DMS 273 (cell line): ENCODE measurements at regions not wholly inside any gene's neighbourhood (a gene's known extent, or its start where the extent isn't known, plus 50 kb on each side); places are given as distances from the start of the nearest gene placed in this dataset.

Experiments
- DNase-seq: peaks from one replicate; lab custom pipeline; 2025; ENCODE audit not compliant: unreplicated experiment; lab: John Stamatoyannopoulos, UW

DNA sequence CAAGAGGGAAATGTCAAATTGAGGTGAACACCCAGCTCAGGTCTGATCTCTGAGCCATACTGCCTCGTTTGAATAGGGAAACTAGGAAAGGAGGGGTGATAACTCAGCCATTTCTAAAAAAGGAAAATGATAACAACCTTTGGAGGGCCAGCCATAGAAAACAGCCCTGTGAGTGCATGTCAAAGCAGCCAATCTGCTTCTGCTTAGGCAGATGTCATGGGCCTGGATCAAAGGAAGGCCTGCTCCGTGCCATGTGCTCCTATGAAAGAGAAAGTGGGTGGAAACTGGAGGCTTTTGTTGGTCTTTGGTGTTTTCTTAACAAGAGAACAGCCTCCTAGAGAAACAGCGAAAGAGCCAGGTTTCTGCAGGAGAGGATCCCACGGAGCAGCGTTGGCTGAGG is 428.0 kb downstream of the DHX35 start:
- DNase-seq, result no peak

DNA sequence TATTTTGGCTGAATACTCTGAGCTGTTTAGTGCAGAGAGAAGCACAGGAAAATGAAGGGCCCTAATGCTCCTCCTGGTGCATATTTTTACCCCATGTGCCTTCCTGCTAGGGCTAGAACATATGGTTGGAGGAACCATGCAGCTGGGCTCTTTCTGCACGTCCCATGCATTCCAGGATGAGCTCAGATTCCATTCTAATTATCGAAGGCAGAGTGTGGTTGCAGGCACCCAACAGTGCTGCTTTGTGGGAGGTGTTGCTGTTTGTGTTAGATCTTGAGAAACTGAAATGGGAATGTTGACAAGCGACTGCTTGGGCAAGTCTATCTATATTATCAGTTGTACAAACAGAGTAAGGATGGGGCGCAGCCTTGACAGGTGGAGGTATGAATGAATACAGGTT is 419.5 kb downstream of the DHX35 start:
- peak; percentile 43 for DNase-seq

DNA sequence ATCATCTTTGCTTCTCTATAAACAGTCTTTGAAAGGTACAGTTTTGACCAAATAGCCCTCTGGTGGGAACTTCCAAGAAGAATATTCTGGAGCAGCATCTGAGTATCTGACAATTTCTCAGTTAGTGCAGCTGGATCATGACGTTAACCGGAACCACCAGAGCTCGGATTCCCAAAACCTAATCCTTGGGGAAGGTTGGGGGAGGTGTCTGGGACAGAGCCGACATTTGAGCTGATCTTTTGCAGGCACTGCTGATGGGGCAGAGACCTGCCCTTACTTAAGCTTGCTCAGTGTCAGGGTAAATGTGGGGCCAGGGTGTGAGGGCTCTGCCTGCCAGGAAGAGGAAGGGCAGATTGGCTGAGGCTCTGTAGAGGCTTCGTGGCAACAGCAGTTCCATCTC is 416.6 kb downstream of the DHX35 start:
- DNase-seq, result no peak

DNA sequence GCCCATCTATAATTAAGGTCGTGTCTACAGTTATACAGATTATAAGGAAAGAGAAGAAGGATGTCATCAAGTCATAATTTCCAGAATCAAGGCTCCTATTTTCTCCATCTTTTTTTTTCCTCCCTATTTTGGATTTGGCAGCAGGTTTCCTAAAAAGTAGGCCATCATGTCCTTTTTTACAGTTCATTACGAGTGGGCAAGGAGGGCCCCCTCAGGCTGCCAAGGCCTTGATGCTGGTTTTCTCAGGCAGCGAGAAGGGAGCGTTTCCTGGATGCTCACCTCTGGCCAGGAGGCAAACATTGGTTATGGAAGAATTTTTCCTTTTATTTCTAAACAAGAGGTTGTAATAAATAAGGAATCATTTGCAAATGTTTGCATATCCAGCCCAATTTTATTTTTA is 414.6 kb downstream of the DHX35 start:
- no peak for DNase-seq

DNA sequence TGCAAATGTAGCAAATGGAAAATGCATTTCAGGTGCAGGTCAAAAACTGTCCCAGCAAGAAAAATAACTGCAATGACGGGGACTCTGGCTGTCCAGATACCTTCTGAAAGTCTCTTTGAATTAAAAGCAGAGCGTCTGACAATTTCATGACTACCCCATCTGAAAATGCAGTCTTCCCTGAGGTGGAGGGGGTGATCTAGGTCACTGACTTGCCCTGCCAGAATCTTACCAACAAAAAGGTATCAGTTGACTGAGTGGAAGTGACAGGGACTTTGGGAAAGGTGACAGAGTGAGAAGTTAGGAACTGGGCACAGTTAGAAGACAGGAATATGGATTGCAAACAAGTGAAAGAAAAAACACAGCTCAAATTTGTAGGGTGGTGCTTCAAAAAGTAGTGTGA is 402.2 kb downstream of the DHX35 start:
- no peak for DNase-seq

DNA sequence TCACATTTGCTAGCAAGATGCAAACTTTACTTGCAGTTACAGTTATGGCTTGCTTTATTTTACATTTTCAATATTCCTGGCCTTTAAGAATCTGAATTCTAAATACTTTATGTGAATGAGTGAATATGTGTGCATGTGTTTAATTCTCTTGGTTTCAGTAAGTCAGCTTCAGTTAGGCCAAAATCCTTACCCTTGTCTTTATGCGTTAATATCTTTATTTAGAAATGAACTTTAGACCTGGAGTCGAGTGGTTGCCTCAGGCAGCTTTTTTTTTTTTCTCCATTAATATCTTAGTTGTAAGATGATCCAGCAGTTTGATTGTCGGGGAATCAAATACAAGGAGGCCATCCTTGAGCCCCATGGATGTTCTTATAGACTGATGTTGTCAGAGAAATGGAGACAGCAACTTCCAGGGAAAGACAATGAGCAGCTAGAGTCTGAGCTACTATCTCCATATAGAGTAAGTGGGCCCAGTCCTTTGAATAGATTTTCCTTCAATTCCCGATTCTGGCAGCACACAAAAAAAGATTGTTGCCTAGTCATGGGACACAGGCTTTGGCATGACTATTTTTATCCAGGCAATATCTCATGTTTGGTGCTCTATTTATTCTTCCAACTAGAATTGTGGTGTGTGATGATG is 398.0 kb downstream of the DHX35 start:
- DNase-seq, result no peak

DNA sequence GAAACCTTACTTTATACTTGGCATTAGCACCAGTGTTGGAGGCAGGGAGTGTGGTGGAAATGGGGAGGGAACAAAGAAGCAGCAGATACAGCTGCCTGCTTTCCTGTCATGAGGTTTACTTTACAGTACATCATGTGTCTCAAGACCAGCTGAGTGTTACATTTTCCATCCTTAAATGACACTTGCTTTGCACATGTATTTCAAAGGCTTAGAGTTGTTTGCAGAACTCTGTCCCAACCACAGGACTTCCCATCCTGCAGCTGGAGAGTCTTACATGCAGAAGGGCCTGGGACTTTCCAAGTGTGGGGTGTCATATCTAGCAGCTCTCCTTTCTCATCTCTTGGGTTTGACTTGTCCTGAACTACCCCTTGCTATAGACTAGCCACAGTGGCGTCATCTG is 395.9 kb downstream of the DHX35 start:
- no peak for DNase-seq

DNA sequence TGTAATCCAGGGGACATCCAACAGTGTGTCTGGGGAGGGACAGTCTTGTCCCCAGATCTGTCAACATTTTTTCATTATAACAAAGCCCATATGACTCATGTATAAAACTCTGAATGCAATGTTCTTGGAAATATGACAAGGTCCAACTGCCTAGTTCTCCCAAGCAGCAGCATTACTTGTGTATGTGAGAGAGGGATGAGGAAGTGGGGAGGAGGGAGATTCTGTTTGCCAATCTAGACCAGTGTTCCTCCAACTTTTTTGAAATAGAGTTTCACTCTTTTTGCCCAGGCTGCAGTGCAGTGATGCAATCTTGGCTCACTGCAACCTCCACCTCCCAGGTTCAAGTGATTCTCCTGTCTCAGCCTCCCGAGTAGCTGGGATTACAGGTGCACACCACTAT is 394.8 kb downstream of the DHX35 start:
- DNase-seq, result no peak

DNA sequence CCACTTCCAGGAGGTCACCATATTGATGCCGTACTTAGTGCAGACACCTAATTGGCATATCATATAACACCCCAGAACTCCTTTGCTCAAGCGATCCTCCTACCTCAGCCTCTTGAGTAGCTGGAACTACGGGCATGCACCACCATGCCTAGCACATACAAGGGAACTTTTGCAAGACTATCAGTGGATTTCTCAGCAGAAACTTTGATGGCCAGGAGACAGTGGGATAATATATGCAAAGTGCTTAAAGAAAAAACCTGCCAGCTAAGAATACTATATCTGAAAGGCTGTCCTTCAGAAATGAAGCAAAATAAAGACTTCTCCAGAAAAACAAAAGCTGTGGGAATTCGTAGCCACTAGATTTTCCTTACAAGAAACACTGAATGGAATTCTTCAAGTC is 387.1 kb downstream of the DHX35 start:
- DNase-seq, result no peak

DNA sequence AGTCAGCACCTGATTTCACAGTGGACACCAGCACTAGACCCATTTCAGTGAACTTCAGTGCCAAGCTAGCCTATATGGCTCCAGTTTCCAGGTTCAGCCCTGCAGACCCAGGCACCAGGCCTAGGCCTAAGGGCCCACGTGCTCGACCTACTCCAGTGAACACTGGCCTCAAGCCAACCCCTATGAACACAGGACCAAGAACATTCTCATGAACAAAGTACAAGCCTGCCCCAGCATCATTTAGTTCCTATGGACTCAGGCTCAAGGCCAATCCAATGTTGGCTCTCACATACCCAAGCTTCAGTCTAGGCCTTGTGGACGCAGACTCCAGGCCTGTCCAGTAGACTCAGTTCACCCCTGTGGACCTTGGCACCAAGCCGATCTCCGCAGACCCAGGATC is 385.5 kb downstream of the DHX35 start:
- no peak for DNase-seq

DNA sequence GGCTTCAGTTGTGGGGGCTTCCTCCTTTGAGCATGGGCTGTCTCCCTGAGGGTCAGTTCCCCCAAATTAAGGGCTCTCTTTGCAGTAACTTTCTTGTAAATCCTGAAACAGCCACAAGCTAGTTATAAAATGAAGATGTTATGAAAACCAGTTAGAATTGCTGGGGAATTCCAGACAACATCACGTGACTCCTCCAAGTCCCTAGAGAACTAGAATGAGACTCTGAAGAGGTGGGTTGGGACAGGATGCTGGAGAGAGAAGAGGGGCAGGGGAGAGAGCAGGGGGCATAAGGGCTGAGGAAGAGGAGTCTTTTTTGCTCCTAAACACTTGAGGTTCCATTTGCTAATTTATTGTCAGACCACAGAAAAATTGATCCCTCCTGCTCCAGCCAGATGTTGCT is 380.3 kb downstream of the DHX35 start:
- no peak for DNase-seq

DNA sequence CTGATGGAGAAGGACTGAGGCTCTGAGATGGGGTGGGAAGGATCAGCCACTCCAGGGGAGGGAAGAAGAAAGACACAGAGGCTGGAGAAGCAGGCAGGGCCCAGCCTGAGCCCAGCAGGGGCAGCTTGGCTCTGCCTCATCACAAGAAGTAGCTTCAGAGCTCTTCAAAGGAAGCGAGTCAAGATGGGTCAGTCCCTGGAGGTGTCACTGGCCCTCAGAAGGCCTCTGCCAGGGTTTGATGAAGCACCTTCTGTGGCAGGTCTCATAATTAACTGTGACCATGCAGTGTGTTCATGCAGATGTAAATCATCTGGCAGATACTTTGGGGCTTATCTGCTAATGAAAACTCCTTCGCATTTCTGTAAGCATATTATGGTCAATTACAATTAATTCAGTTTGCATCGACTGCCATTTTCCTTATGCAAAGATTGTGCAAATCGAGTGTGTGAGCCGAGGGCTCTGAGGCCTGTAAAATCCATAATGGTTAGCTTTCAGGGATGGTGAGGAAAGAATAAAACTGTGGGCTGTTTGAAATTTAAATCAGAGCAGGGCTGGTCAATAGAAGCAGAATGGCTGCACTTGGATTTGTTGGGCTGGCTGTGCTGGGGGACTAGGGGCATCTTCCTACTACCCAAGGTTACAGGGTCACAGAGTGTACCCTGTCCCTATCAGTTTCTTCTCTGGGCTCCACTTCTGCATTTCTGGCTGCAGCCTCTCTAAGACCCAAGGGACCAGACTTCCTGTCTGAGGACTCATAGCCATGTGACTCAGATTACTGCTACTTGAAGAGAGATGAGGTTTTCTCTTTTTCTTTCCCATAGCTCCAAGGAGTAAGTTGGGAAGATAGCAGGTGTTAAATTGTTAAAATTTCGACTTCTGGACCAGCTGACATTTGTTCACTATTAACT is 376.6 kb downstream of the DHX35 start:
- DNase-seq, result no peak

DNA sequence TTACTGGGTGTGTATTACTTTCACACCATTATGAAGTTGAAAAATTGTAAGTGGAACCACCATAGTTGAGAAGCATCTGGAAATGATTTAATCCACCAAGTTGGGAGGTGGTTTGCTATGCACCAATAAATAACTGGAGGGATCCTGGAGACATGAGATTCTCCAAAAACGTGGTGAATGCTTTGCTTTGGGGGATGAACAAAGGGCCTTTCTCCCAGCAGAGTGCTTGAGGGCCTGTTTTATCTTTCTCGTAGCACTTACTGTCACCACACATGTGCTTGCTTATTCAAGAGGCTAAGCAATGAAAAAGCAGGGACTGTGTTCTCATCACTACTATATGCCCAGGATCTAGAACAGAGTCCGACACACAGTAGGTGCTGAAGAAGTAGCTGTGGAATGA is 371.1 kb downstream of the DHX35 start:
- DNase-seq, result no peak

DNA sequence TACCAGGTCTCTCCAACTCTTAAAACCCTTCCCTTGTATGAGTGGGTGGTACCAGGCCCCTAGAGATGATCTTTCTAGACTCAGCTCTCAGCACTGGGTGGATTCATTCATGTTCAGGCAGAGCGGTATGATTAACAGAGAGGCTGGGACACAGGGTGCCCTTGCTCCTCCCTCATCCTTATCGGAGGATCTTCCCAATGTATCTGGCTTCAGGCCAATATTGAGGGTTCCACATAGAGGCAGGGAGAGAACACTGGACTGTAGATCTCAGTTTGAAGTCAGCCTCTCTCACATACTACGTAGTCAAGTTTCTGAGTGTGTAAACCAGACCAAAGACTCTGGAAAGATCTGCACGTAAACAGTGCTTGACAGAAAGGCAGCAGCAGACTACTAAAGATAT is 366.2 kb downstream of the DHX35 start:
- DNase-seq, result no peak

DNA sequence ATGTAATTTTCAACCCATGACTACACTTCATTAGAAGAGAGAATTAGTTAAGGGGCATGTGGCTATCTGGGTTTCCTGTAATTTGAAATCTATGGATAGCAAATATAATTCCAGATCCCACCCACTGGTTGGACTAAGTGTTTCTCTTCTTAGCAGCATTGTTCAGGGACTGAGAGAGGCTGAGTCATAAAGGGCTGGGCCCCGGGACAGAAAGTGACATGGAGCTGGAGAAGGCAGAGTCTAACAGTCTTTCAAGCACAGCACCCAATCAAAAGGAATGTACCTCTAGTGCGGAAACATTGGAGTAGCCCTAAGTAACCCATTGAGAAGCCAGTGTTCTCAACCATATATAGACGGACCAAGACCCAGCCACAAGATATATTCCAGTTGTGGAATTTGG is 363.9 kb downstream of the DHX35 start:
- no peak for DNase-seq

DNA sequence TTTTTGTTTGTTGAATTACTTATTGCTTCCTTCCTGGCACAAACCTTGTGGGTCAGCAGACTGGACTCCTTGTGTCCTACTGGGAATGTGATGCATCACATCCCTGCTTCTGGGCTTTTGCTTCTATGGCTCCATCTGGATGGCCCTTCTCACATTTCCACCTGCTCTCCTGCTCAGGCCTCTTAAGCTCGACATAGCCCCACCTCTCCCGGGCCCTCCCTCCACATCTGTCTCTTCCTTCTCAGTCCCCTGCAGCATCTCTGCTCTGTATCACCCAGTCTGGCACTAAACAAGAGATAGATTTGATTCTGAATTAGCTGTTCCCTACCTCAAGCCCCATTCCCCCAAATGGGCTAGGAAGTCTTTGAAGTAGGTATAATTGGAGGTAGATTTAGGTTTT is 356.8 kb downstream of the DHX35 start:
- peak; percentile 17 for DNase-seq

DNA sequence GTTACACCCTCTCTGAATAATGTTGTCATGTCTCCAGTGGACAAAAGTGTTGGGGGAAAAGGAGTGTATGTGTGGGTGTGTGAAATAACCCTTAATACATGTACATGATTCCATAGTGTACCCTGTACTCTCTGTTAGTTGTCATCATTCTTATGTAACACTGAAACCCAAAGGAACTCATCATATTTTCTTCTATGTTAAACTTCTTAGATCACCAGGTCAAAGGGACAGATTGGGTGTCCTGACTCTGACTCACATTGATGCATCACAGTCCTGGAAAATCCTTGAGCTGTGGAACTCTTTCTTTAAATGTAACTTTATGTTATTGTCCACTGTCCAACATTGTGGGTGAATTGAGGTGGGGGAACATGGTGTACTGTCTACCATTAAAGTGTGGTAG is 350.5 kb downstream of the DHX35 start:
- DNase-seq, result no peak

DNA sequence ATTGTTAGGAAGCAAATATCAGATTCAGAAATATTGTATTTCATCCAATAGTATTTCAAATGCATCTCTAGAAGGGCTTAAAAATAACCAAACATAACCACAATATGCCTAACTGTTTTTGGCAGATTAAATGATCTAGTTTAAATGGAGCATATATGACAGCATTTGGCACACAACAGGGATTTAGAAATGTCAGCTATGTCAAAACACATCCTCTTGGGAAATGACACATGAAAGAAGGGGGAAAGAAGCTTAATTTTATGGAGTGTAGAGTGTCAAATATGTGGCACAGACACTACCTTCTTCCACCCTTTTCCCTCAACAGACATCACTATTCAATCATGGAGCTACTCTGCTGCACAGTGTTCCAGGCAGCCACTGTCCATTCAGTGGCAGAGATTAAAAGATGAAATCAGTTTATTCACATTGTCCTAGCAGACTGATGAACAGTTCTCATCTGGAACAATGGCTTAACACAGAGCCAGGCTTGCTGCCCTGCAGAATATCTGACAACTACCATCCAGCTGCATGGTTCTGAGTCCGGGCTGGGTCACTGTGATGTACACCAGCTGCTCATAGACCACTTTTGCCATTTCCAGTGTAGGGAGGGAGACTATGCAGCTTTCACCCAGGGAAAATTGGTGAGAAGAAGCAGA is 349.8 kb downstream of the DHX35 start:
- no peak for DNase-seq

DNA sequence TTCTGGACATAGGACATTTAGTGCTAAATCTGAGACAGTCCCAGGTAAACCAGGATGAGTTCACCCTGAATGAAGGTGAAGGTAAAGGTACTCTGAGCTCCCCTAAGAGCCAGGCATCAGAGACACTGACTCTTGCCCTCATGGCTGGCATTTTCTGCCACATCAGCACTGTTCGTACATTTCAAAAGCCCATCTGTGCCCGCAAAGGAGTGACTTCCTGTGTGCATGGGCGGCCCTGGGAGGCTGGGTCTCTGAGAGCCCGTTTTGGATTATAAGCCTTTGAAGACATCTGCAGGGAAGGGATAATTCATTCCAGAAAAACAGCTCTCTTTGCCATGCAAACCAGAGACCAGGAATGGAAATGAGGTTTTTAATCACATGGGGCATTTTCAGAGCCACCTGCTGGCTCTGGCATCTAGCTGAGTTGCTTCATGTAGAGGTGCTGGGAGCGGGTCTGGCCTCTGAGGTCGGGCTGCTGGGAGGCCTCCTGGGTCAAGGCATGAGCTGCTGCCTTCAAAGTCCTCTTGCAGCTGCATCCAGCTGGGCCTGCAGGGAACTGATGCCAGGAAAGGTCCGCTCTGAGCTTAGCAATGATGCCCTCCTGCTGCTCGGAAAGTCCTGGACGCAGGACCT is 348.3 kb downstream of the DHX35 start:
- peak; percentile 8 for DNase-seq

DNA sequence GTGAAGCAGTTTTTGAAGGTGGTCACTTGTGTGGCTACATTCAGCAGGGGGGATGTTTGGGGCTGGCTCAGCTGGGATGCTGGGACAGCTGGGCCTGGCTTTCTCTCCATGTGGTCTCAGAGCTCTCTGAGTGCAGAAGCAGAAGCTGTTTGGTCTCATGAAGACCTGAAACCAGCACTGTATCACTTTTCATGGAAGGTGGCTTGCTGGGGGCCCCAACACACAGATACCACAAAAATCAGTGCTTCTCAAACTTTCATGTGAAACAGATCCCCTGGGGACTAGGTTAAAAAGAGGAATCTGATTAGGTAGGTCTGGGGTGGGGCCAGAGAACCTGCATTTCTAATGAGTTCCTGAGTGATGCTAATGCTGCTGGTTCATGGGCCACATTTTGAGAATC is 347.3 kb downstream of the DHX35 start:
- DNase-seq, result no peak

DNA sequence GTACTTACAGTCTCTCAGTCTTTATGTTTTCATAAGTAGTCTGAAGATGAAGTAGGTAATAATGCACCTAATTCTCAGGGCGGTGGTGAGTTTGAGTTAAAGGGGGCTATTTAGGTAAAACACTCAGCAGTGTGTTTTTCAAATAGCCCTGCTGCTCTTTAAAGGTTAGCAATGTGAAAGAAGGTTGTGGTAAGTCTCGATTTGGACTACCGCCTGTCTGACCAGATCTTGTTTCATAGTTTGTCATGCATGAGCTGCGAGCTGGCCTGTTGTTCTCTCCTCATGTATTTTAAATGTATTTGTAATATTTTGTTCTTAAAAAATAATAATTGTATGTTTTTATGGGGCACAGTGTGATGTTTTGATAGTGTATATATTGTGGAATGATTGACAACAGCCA is 340.2 kb downstream of the DHX35 start:
- DNase-seq, result no peak

DNA sequence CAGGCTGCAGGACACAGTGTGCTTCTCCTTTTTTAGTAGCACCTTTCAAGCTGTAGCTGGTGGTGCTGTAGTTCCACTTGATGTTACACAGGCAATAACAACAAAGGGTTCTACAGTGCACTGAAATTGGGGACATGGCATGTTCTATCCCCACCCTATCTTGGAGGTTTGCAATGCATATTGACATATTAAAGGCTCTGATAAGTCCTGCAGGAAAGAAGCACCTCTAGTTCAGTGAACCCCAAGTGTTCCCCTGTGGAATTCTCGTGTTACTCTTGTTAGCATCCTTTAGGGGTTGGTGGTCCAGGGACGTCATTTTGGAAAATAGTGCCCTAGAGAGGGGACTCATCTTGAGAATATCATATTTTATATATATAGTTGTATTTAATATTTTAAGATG is 337.6 kb downstream of the DHX35 start:
- DNase-seq, result no peak
